ENCODE measurements at regions not wholly inside any gene's neighbourhood (a gene's known extent, or its start where the extent isn't known, plus 50 kb on each side); places are given as distances from the start of the nearest gene placed in this dataset.

DNA sequence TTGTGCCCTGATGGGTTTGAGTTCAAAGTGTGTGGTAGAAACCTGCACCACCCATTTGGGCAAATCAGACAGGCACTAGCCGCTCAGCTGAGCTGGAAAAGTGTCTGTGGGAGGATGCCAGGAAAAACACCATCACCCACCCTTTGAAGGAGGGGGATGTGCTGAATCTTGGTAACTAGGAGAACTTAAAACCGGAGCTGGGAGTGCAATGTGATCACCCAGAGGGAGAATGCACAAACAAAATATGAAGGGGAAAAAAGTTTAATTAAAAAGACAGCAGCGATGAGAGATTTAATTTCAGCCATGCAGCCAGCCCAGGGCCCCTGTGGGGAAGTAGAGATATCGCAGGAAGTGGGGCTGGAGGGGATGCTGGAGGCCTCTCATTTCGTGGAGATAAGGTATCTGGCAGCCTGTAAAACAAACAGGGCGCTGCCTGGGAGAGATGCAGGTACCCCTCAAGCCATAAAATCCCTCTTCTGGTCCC is 86.8 kb upstream of the BCAR3 start:
- TF ChIP-seq, protein P1, sequence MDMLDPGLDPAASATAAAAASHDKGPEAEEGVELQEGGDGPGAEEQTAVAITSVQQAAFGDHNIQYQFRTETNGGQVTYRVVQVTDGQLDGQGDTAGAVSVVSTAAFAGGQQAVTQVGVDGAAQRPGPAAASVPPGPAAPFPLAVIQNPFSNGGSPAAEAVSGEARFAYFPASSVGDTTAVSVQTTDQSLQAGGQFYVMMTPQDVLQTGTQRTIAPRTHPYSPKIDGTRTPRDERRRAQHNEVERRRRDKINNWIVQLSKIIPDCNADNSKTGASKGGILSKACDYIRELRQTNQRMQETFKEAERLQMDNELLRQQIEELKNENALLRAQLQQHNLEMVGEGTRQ (IDR thresholded peaks at IDR 0.05; ENCODE audit: borderline replicate concordance, low read depth, low read length), result no peak
- no peak for TF ChIP-seq HDAC6 (IDR thresholded peaks at IDR 0.05; ENCODE audit: unreplicated experiment)
- no peak for TF ChIP-seq POLR2A (IDR thresholded peaks at IDR 0.05; ENCODE audit: low read depth, low read length)
- TF ChIP-seq, protein P2, sequence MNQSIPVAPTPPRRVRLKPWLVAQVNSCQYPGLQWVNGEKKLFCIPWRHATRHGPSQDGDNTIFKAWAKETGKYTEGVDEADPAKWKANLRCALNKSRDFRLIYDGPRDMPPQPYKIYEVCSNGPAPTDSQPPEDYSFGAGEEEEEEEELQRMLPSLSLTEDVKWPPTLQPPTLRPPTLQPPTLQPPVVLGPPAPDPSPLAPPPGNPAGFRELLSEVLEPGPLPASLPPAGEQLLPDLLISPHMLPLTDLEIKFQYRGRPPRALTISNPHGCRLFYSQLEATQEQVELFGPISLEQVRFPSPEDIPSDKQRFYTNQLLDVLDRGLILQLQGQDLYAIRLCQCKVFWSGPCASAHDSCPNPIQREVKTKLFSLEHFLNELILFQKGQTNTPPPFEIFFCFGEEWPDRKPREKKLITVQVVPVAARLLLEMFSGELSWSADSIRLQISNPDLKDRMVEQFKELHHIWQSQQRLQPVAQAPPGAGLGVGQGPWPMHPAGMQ (IDR thresholded peaks at IDR 0.05; ENCODE audit: borderline replicate concordance), result no peak
- no peak for TF ChIP-seq IKZF2 (IDR thresholded peaks at IDR 0.05)
- TF ChIP-seq JUND (IDR thresholded peaks at IDR 0.05; ENCODE audit: low read depth, low read length), result no peak
- TF ChIP-seq, protein P3, sequence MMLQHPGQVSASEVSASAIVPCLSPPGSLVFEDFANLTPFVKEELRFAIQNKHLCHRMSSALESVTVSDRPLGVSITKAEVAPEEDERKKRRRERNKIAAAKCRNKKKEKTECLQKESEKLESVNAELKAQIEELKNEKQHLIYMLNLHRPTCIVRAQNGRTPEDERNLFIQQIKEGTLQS (IDR thresholded peaks at IDR 0.05; ENCODE audit: borderline replicate concordance, extremely low read depth, low read depth, low read length), result no peak

Data from GM12878 (cell line).